ENCODE measurements at regions not wholly inside any gene's neighbourhood (a gene's known extent, or its start where the extent isn't known, plus 50 kb on each side); places are given as distances from the start of the nearest gene placed in this dataset.

DNA sequence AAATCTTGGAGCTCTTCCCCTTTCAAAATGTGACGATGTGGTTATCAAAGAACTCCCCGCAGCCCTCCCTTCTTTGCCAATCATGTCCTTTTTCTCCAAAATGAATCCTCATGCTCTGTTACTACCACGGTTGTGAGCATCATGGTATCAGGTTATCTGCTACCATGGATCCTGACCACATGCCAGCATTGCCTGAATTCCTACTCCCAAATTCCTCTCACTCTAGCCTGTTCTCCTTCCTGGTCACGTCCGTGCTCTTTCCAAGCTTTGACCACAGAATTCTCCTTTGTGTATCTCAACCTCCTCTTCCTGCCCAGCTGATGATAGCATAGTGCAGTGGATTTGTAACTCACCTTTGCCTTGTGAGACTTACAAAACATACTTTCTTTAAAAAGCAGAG is 59.5 kb upstream of the FBXL7 start:
- TF ChIP-seq, protein P1, sequence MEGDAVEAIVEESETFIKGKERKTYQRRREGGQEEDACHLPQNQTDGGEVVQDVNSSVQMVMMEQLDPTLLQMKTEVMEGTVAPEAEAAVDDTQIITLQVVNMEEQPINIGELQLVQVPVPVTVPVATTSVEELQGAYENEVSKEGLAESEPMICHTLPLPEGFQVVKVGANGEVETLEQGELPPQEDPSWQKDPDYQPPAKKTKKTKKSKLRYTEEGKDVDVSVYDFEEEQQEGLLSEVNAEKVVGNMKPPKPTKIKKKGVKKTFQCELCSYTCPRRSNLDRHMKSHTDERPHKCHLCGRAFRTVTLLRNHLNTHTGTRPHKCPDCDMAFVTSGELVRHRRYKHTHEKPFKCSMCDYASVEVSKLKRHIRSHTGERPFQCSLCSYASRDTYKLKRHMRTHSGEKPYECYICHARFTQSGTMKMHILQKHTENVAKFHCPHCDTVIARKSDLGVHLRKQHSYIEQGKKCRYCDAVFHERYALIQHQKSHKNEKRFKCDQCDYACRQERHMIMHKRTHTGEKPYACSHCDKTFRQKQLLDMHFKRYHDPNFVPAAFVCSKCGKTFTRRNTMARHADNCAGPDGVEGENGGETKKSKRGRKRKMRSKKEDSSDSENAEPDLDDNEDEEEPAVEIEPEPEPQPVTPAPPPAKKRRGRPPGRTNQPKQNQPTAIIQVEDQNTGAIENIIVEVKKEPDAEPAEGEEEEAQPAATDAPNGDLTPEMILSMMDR (conservative IDR thresholded peaks at IDR 0.05; ENCODE audit: low read depth, low read length) = no peak
- no peak for TF ChIP-seq EZH2 (IDR thresholded peaks at IDR 0.05; ENCODE audit: low read length, unreplicated experiment)

Measured in PC-3 (cell line).